ENCODE measurements at regions not wholly inside any gene's neighbourhood (a gene's known extent, or its start where the extent isn't known, plus 50 kb on each side); places are given as distances from the start of the nearest gene placed in this dataset.

DNA sequence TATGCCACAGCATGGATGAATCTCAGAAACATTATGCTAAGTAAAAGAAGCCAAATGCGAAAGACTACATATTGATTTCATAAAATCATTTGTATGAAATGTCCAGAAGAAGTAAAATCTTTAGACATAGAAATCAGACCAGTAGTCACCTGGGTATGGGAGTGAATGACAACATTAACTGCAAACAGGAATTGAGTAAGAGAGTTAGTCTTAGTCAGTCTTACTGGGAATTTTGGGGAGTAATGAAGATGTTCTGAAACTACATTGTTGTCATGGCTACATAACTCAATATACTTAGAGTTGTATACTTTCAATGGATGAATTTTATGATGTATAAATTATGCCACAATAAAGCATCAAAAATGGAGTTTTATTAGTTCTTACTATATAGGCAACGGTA is 107.8 kb upstream of the CHORDC1 start:
- H3K27me3 ChIP-seq (replicated peaks in 2 of 5; ENCODE audit: control insufficient read depth in 4 of 5, insufficient read depth in 5 of 5, low read length in 4 of 5): no peaks in the 10 kb centered on the region
- no peaks in the 10 kb centered on the region for H3K9me3 ChIP-seq (ENCODE audit: control extremely low read depth in 1 of 5, control insufficient read depth in 4 of 5, insufficient read depth in 2 of 5, low read depth in 1 of 5, low read length in 4 of 5)
- no peaks in the 10 kb centered on the region for H3K36me3 ChIP-seq (ENCODE audit: control insufficient read depth in 4 of 4, insufficient read depth in 4 of 4, low read length in 3 of 4)
- no CpG with 5 or more reads among the region's 2 CpGs for WGBS (ENCODE audit: insufficient coverage)
- ChIA-PET POLR2A (no interaction called here), CTCF (no interaction called here)
- no peak for DNase-seq
- H3K4me3 ChIP-seq (ENCODE audit: control insufficient read depth in 1 of 7, extremely low read depth in 1 of 7, insufficient read depth in 4 of 7, low read depth in 2 of 7, low read length in 6 of 7): no peak overlapping the region
- no peaks in the 10 kb centered on the region for H3K4me1 ChIP-seq (ENCODE audit: control extremely low read depth in 1 of 4, control insufficient read depth in 4 of 4, insufficient read depth in 4 of 4, low read length in 3 of 4)
- no peak overlapping the region for H3K27ac ChIP-seq (ENCODE audit: insufficient read depth in 1 of 2, low read depth in 1 of 2, low read length in 2 of 2, poor library complexity in 1 of 2, severe bottlenecking in 2 of 2)

DNA sequence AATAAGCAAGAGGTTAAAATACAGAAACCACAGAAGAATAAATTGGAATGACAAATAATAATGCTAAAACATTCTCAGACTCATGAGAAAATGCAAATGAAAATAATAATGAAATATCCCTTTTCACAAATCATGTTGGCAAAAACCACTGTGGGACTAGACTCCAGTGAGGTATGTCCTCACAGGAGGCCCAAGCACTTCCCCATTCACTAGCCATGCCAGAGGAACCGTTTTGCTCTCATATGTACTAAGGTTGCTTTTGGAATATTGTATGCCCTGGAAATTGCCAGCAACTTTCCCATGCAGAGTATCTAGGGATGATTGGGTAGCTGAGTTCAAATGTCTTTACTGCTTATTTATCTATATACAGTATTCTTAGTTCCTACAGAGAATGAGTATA is 106.2 kb upstream of the CHORDC1 start:
- H3K4me1 ChIP-seq (ENCODE audit: control extremely low read depth in 1 of 4, control insufficient read depth in 4 of 4, insufficient read depth in 4 of 4, low read length in 3 of 4): no peaks in the 10 kb centered on the region
- no peak for DNase-seq
- no peak overlapping the region for H3K4me3 ChIP-seq (ENCODE audit: control insufficient read depth in 1 of 7, extremely low read depth in 1 of 7, insufficient read depth in 4 of 7, low read depth in 2 of 7, low read length in 6 of 7)
- no peaks in the 10 kb centered on the region for H3K9me3 ChIP-seq (ENCODE audit: control extremely low read depth in 1 of 5, control insufficient read depth in 4 of 5, insufficient read depth in 2 of 5, low read depth in 1 of 5, low read length in 4 of 5)
- no CpG with 5 or more reads among the region's 1 CpG for WGBS (ENCODE audit: insufficient coverage)
- H3K36me3 ChIP-seq (ENCODE audit: control insufficient read depth in 4 of 4, insufficient read depth in 4 of 4, low read length in 3 of 4): no peaks in the 10 kb centered on the region
- ChIA-PET CTCF (no interaction called here), POLR2A (no interaction called here)
- no peak overlapping the region for H3K27ac ChIP-seq (ENCODE audit: insufficient read depth in 1 of 2, low read depth in 1 of 2, low read length in 2 of 2, poor library complexity in 1 of 2, severe bottlenecking in 2 of 2)
- H3K27me3 ChIP-seq (replicated peaks in 2 of 5; ENCODE audit: control insufficient read depth in 4 of 5, insufficient read depth in 5 of 5, low read length in 4 of 5): no peaks in the 10 kb centered on the region

DNA sequence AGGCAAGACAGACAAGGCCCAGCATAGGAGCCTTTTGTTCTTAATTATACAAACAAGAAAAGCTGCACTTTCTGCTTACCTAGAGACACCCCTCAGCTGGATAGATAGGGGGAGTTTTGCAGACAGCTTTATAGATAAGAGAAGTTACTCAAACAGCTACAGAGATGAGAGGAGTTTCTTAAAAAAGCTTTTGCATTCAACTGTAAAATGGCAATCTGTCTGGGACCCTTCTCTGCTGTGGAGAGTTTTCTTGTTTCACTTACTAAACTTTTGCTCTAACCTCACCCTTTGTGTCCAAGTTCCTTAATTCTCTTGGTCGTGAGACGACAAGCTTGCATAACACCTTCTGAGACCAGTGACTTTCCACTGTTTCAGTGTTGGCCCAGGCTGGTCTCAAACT is 103.8 kb upstream of the CHORDC1 start:
- no peak for DNase-seq
- WGBS (ENCODE audit: insufficient coverage): 73% methylated on average over 2 of the region's 2 CpGs
- ChIA-PET CTCF (no interaction called here), POLR2A (no interaction called here)
- Histone ChIP-seq H3K36me3 (ENCODE audit: control insufficient read depth in 4 of 4, insufficient read depth in 4 of 4, low read length in 3 of 4) (no peaks in the 10 kb centered on the region), H3K4me1 (ENCODE audit: control extremely low read depth in 1 of 4, control insufficient read depth in 4 of 4, insufficient read depth in 4 of 4, low read length in 3 of 4) (no peaks in the 10 kb centered on the region), H3K27ac (ENCODE audit: insufficient read depth in 1 of 2, low read depth in 1 of 2, low read length in 2 of 2, poor library complexity in 1 of 2, severe bottlenecking in 2 of 2) (no peak overlapping the region), H3K4me3 (ENCODE audit: control insufficient read depth in 1 of 7, extremely low read depth in 1 of 7, insufficient read depth in 4 of 7, low read depth in 2 of 7, low read length in 6 of 7) (no peak overlapping the region), H3K9me3 (ENCODE audit: control extremely low read depth in 1 of 5, control insufficient read depth in 4 of 5, insufficient read depth in 2 of 5, low read depth in 1 of 5, low read length in 4 of 5) (no peaks in the 10 kb centered on the region), H3K27me3 (replicated peaks in 2 of 5; ENCODE audit: control insufficient read depth in 4 of 5, insufficient read depth in 5 of 5, low read length in 4 of 5) (no peaks in the 10 kb centered on the region)

DNA sequence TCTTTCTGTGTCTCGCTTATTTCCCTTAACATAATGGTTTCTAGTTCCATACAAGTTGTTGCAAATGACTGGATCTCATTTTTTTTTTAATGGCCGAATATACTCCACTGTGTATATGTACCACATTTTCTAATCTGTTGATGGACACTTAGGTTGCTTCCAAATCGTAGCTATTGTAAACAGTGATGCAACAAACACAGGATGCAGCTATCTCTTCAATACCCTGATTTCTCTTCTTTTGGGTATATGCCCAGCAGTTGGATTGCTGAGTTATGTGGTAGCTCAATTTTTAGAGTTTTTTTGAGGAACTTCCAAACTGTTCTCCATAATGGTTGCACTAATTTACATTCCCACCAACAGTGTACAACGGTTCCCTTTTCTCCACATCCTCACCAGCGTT is 100.4 kb upstream of the CHORDC1 start:
- CTCF ChIA-PET: no interaction called here
- no peaks in the 10 kb centered on the region for H3K27me3 ChIP-seq (replicated peaks in 2 of 5; ENCODE audit: control insufficient read depth in 4 of 5, insufficient read depth in 5 of 5, low read length in 4 of 5)
- POLR2A ChIA-PET: no interaction called here
- no peak overlapping the region for H3K27ac ChIP-seq (ENCODE audit: insufficient read depth in 1 of 2, low read depth in 1 of 2, low read length in 2 of 2, poor library complexity in 1 of 2, severe bottlenecking in 2 of 2)
- no peaks in the 10 kb centered on the region for H3K4me1 ChIP-seq (ENCODE audit: control extremely low read depth in 1 of 4, control insufficient read depth in 4 of 4, insufficient read depth in 4 of 4, low read length in 3 of 4)
- H3K9me3 ChIP-seq (ENCODE audit: control extremely low read depth in 1 of 5, control insufficient read depth in 4 of 5, insufficient read depth in 2 of 5, low read depth in 1 of 5, low read length in 4 of 5): peaks cover 0 to 3% (median 0%) of the 10 kb centered on the region in 5 experiments
- no peak overlapping the region for H3K4me3 ChIP-seq (ENCODE audit: control insufficient read depth in 1 of 7, extremely low read depth in 1 of 7, insufficient read depth in 4 of 7, low read depth in 2 of 7, low read length in 6 of 7)
- WGBS (ENCODE audit: insufficient coverage): 86% methylated on average over 1 of the region's 5 CpGs
- H3K36me3 ChIP-seq (ENCODE audit: control insufficient read depth in 4 of 4, insufficient read depth in 4 of 4, low read length in 3 of 4): no peaks in the 10 kb centered on the region
- no peak for DNase-seq

DNA sequence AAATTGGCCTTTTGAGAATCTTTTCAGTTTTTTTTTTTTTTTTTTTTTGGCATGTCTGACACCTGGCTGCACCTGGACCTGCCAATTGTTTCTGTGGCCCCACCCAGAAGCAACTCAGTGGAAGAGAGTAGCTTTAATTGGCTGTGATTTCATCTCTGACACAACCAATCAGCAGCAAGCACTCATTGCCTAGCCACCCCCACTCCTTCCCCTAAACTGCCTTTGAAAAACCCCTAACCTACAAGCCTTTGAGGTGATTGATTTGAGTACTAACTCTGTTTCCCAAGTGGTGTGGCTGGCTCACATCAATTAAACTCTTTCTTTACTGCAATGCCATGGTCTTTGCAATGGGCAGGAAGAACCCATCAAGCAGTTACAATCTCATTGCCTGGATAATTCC is 98.2 kb upstream of the CHORDC1 start:
- Histone ChIP-seq H3K9me3 (ENCODE audit: control extremely low read depth in 1 of 5, control insufficient read depth in 4 of 5, insufficient read depth in 2 of 5, low read depth in 1 of 5, low read length in 4 of 5) (peaks cover 0 to 3% (median 0%) of the 10 kb centered on the region in 5 experiments), H3K4me1 (ENCODE audit: control extremely low read depth in 1 of 4, control insufficient read depth in 4 of 4, insufficient read depth in 4 of 4, low read length in 3 of 4) (no peaks in the 10 kb centered on the region), H3K4me3 (ENCODE audit: control insufficient read depth in 1 of 7, extremely low read depth in 1 of 7, insufficient read depth in 4 of 7, low read depth in 2 of 7, low read length in 6 of 7) (no peak overlapping the region), H3K27ac (ENCODE audit: insufficient read depth in 1 of 2, low read depth in 1 of 2, low read length in 2 of 2, poor library complexity in 1 of 2, severe bottlenecking in 2 of 2) (no peak overlapping the region), H3K27me3 (replicated peaks in 2 of 5; ENCODE audit: control insufficient read depth in 4 of 5, insufficient read depth in 5 of 5, low read length in 4 of 5) (no peaks in the 10 kb centered on the region), H3K36me3 (ENCODE audit: control insufficient read depth in 4 of 4, insufficient read depth in 4 of 4, low read length in 3 of 4) (no peaks in the 10 kb centered on the region)
- DNase-seq: no peak
- ChIA-PET POLR2A (no interaction called here), CTCF (no interaction called here)

GRCh38 chr11:90318651-90319050 is 95.8 kb upstream of the CHORDC1 start:
- Histone ChIP-seq H3K27me3 (replicated peaks in 2 of 5; ENCODE audit: control insufficient read depth in 4 of 5, insufficient read depth in 5 of 5, low read length in 4 of 5) (no peaks in the 10 kb centered on the region), H3K4me1 (ENCODE audit: control extremely low read depth in 1 of 4, control insufficient read depth in 4 of 4, insufficient read depth in 4 of 4, low read length in 3 of 4) (no peaks in the 10 kb centered on the region), H3K27ac (ENCODE audit: insufficient read depth in 1 of 2, low read depth in 1 of 2, low read length in 2 of 2, poor library complexity in 1 of 2, severe bottlenecking in 2 of 2) (no peak overlapping the region), H3K9me3 (ENCODE audit: control extremely low read depth in 1 of 5, control insufficient read depth in 4 of 5, insufficient read depth in 2 of 5, low read depth in 1 of 5, low read length in 4 of 5) (peaks cover 0 to 3% (median 0%) of the 10 kb centered on the region in 5 experiments), H3K36me3 (ENCODE audit: control insufficient read depth in 4 of 4, insufficient read depth in 4 of 4, low read length in 3 of 4) (no peaks in the 10 kb centered on the region), H3K4me3 (ENCODE audit: control insufficient read depth in 1 of 7, extremely low read depth in 1 of 7, insufficient read depth in 4 of 7, low read depth in 2 of 7, low read length in 6 of 7) (no peak overlapping the region)
- CTCF ChIA-PET: no interaction called here
- POLR2A ChIA-PET: no interaction called here
- DNase-seq: no peak
- 94% methylated on average over 2 of the region's 3 CpGs for WGBS (ENCODE audit: insufficient coverage)

DNA sequence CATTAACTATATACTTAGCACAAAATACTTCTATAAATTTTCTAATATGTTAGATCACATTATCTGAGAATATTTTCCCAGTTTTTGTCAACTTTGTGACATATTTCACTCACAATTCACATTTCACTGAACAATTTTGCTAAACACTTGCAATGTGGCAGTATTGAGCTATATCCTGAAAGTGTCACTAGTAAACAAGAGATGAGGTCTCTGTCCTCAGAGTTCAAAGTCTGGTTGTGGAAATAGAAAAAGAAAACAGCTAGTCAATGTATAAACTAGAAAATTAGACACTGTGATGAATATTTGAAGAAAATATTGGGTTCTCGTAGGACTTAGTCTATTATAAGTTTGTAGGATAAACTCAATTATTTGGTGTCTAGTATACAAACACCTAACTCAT is 87.4 kb upstream of the CHORDC1 start:
- DNase-seq: no peak
- Histone ChIP-seq H3K27me3 (replicated peaks in 2 of 5; ENCODE audit: control insufficient read depth in 4 of 5, insufficient read depth in 5 of 5, low read length in 4 of 5) (no peaks in the 10 kb centered on the region), H3K27ac (ENCODE audit: insufficient read depth in 1 of 2, low read depth in 1 of 2, low read length in 2 of 2, poor library complexity in 1 of 2, severe bottlenecking in 2 of 2) (no peak overlapping the region), H3K4me1 (ENCODE audit: control extremely low read depth in 1 of 4, control insufficient read depth in 4 of 4, insufficient read depth in 4 of 4, low read length in 3 of 4) (no peaks in the 10 kb centered on the region), H3K9me3 (ENCODE audit: control extremely low read depth in 1 of 5, control insufficient read depth in 4 of 5, insufficient read depth in 2 of 5, low read depth in 1 of 5, low read length in 4 of 5) (no peaks in the 10 kb centered on the region), H3K4me3 (ENCODE audit: control insufficient read depth in 1 of 7, extremely low read depth in 1 of 7, insufficient read depth in 4 of 7, low read depth in 2 of 7, low read length in 6 of 7) (no peak overlapping the region), H3K36me3 (ENCODE audit: control insufficient read depth in 4 of 4, insufficient read depth in 4 of 4, low read length in 3 of 4) (no peaks in the 10 kb centered on the region)
- ChIA-PET POLR2A (no interaction called here), CTCF (no interaction called here)
- WGBS (ENCODE audit: insufficient coverage): no CpG with 5 or more reads among the region's 1 CpG

DNA sequence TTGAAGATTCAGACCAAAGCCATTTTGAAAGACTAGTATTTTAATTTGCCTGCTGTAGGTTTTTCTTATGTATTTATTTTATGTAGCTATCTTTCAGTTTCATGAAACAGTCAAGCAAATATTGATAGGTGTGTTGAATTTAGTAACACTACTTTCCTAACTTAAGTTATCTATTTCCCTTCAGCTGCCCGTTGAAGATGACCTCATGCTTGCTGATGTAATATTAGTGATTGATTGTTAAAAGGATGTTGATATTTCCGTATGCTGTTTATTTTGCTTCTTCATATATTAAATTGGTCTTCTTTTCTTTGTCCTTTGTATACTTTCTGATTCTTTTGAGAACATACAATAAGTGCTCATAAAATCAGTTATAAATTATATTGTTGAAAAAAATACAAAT is 86.8 kb upstream of the CHORDC1 start:
- no peak for DNase-seq
- H3K4me3 ChIP-seq (ENCODE audit: control insufficient read depth in 1 of 7, extremely low read depth in 1 of 7, insufficient read depth in 4 of 7, low read depth in 2 of 7, low read length in 6 of 7): no peak overlapping the region
- ChIA-PET CTCF (no interaction called here), POLR2A (no interaction called here)
- no CpG with 5 or more reads among the region's 2 CpGs for WGBS (ENCODE audit: insufficient coverage)
- no peaks in the 10 kb centered on the region for H3K4me1 ChIP-seq (ENCODE audit: control extremely low read depth in 1 of 4, control insufficient read depth in 4 of 4, insufficient read depth in 4 of 4, low read length in 3 of 4)
- H3K27ac ChIP-seq (ENCODE audit: insufficient read depth in 1 of 2, low read depth in 1 of 2, low read length in 2 of 2, poor library complexity in 1 of 2, severe bottlenecking in 2 of 2): no peak overlapping the region
- no peaks in the 10 kb centered on the region for H3K27me3 ChIP-seq (replicated peaks in 2 of 5; ENCODE audit: control insufficient read depth in 4 of 5, insufficient read depth in 5 of 5, low read length in 4 of 5)
- H3K36me3 ChIP-seq (ENCODE audit: control insufficient read depth in 4 of 4, insufficient read depth in 4 of 4, low read length in 3 of 4): no peaks in the 10 kb centered on the region
- H3K9me3 ChIP-seq (ENCODE audit: control extremely low read depth in 1 of 5, control insufficient read depth in 4 of 5, insufficient read depth in 2 of 5, low read depth in 1 of 5, low read length in 4 of 5): no peaks in the 10 kb centered on the region
